ENCODE measurements at regions not wholly inside any gene's neighbourhood (a gene's known extent, or its start where the extent isn't known, plus 50 kb on each side); places are given as distances from the start of the nearest gene placed in this dataset.

DNA sequence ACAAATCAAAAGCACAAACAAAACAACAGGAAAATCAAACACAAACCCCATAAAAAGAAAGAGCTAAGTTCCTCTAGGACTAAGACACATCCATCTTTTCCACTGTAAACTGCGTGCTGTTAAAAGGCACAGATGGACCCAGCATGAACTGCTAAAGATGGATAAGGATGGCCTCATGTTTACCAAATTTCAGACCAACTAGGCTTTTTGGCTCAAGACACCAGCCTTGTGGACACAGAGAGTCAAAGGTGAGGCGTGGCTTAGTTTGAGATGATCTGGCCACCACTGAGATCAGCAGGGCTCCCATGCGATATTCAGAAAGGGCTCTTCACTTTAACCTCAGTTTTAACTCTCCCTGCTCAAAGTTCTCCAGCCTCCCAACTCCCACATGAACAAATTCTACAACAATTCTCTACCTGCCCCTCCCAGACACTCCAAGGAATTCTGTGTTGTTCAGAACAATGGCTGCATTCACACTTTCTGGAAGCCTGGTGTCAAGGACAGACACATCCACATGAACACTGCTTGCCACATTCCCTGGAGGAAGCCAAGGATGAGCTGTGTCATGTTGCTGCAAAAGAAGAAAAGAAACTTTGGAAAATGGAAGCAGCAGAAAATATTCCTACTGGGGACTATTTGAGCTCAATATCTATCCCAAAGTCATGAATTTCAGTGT, 198.4 kb upstream of the LRRN1 start:
- Histone ChIP-seq H3K4me3 (ENCODE audit: extremely low read depth in 1 of 4, insufficient read depth in 2 of 4, low read depth in 3 of 4, low read length in 4 of 4) (no peak overlapping the region), H3K27me3 (replicated peaks in 1 of 4; ENCODE audit: control insufficient read depth in 3 of 4, extremely low read depth in 1 of 4, insufficient read depth in 3 of 4, low read length in 3 of 4) (no peaks in the 10 kb centered on the region), H3K9me3 (ENCODE audit: insufficient read depth in 2 of 2, low read depth in 1 of 2, low read length in 1 of 2) (no peaks in the 10 kb centered on the region), H3K18ac (ENCODE audit: extremely low read depth, low read length) (no peak overlapping the region), H4K20me1 (replicated peaks in 1 of 2; ENCODE audit: control insufficient read depth in 1 of 2, insufficient read depth in 2 of 2, low read length in 2 of 2) (no peaks in the 10 kb centered on the region), H2AFZ (ENCODE audit: low read length) (no peak overlapping the region), H3K56ac (replicated peaks; ENCODE audit: insufficient read length, low read depth, low read length) (no peak overlapping the region), H4K91ac (replicated peaks; ENCODE audit: insufficient read length, low read length) (no peak overlapping the region), H3K23me2 (ENCODE audit: low read depth, low read length) (no peaks in the 10 kb centered on the region), H2BK20ac (ENCODE audit: low read length) (no peak overlapping the region), H3K36me3 (ENCODE audit: control insufficient read depth in 2 of 4, insufficient read depth in 4 of 4, low read length in 3 of 4) (no peaks in the 10 kb centered on the region), H3K4me2 (ENCODE audit: insufficient read depth in 1 of 2, low read depth in 2 of 2, low read length in 2 of 2) (no peak overlapping the region), H3K27ac (ENCODE audit: low read depth, low read length) (no peak overlapping the region), H3K4me1 (replicated peaks in 1 of 4; ENCODE audit: control insufficient read depth in 3 of 4, insufficient read depth in 4 of 4, low read length in 3 of 4) (peaks cover 0 to 4% (median 0%) of the 10 kb centered on the region in 4 experiments; a peak in 2 of 7 replicates), H3K23ac (ENCODE audit: insufficient read length) (no peak overlapping the region), H3K4ac (replicated peaks; ENCODE audit: insufficient read length, low read depth, low read length) (no peak overlapping the region), H2BK12ac (ENCODE audit: low read depth, low read length) (no peak overlapping the region), H2BK5ac (ENCODE audit: low read depth, low read length) (no peak overlapping the region), H4K5ac (ENCODE audit: insufficient read length, low read depth, low read length) (no peak overlapping the region), H2AK5ac (ENCODE audit: low read depth, low read length) (no peak overlapping the region), H4K8ac (ENCODE audit: extremely low read depth, insufficient read depth, low read length) (no peak overlapping the region; the same call in 1 of the 2 replicates), H3K79me2 (ENCODE audit: control insufficient read depth in 1 of 2, insufficient read depth in 2 of 2, low read length in 2 of 2) (no peaks in the 10 kb centered on the region), H3K14ac (ENCODE audit: insufficient read length) (no peak overlapping the region), H3K9ac (replicated peaks in 1 of 4; ENCODE audit: extremely low read depth in 1 of 4, low read depth in 3 of 4, low read length in 3 of 4) (no peak overlapping the region), H2BK15ac (ENCODE audit: low read length) (no peak overlapping the region), H3K79me1 (ENCODE audit: low read depth, low read length) (no peaks in the 10 kb centered on the region), H2BK120ac (replicated peaks; ENCODE audit: low read depth, low read length) (no peak overlapping the region)
- POLR2A ChIA-PET (ENCODE audit: partially characterized antibody) = interaction anchor here (1.1 kb wide), 1 partner anchor 201 kb away, joined by 3 read pairs; no protein-coding TSS in a partner anchor
- WGBS, 2 experiments (ENCODE audit: extremely low coverage in 1 of 2, insufficient coverage in 1 of 2, insufficient read length in 1 of 2, insufficient replicate concordance in 2 of 2, low coverage in 1 of 2, low lambda C conversion rate in 2 of 2, missing lambda C conversion rate in 1 of 2) = 97% methylated on average over 3 of the region's 3 CpGs; no CpG with 5 or more reads in 1 of the 2 experiments
- TF ChIP-seq SRF (IDR thresholded peaks at IDR 0.05; ENCODE audit: low read depth, low read length) = no peak
- DNase-seq (ENCODE audit: low read depth in 1 of 2, low spot score in 2 of 2) (no peak), FAIRE-seq (no peak)
- CTCF ChIA-PET (ENCODE audit: partially characterized antibody) = interaction anchor here (0.6 to 1.9 kb wide), 4 partner anchors 41 to 515 kb away, joined by 3 to 7 read pairs (median 4); no protein-coding TSS in a partner anchor

All from H1 (cell line).